SK-N-SH (cell line): ENCODE measurements at regions not wholly inside any gene's neighbourhood (a gene's known extent, or its start where the extent isn't known, plus 50 kb on each side); places are given as distances from the start of the nearest gene placed in this dataset.

Source experiments
- CTCF ChIA-PET: fragments of 300-600, 350-600 bp; formaldehyde crosslinking; extraction: SDS; loops from one replicate; lab custom pipeline; 2021; lab: Yijun Ruan, JAX
- POLR2A ChIA-PET: fragments of 350-600 bp; sonication (Branson Sonifier 250); formaldehyde crosslinking; extraction: SDS; loops from one replicate; lab custom pipeline; 2020; ENCODE audit warnings: antibody characterized with exemption, inconsistent platforms; lab: Yijun Ruan, JAX
- DNase-seq: peaks from one replicate; pipeline ENCODE4 v3.0.0; 2012
- H2AFZ ChIP-seq: fragments of 200-600 bp; sonication (generic); 2 replicates; pipeline ENCODE4 v1.8.1; 2016; ENCODE audit warnings: antibody characterized with exemption, mild to moderate bottlenecking, low read depth
- H3F3A ChIP-seq: fragments of 200-600 bp; sonication (generic); replicated peaks from 2 replicates; pipeline ENCODE3; 2016; ENCODE audit warnings: antibody characterized with exemption, mild to moderate bottlenecking; ENCODE audit not compliant: insufficient read depth
- H3K27ac ChIP-seq, 2 experiments: fragments of 200-500 bp in 1 of 2; fragments of 200-600 bp in 1 of 2; sonication (Bioruptor generic) in 1 of 2; sonication (generic), shearing (Covaris generic) in 1 of 2; 2 replicates each; pipeline versions ENCODE4 v1.5.1 to v1.6.1; 2014 to 2016; ENCODE audit warnings: low read depth in 2 of 2, inconsistent platforms in 1 of 2, low read length in 1 of 2, mild to moderate bottlenecking in 1 of 2, mixed read lengths in 1 of 2
- H3K27me3 ChIP-seq: fragments of 200-600 bp; sonication (generic), shearing (Covaris generic); 2 replicates; pipeline ENCODE4 v1.6.1; 2016; ENCODE audit warnings: mixed run types; ENCODE audit not compliant: insufficient read depth
- H3K36me3 ChIP-seq, 2 experiments: fragments of 200-500 bp in 1 of 2; fragments of 200-600 bp in 1 of 2; sonication (Bioruptor generic) in 1 of 2; sonication (generic) in 1 of 2; replicated peaks in 1 of 2; 2 replicates each; pipeline versions ENCODE3 to v1.5.1; 2014 to 2016; ENCODE audit warnings: low read length in 1 of 2, mild to moderate bottlenecking in 1 of 2; ENCODE audit not compliant: insufficient read depth in 2 of 2, control insufficient read depth in 1 of 2
- H3K4me1 ChIP-seq, 2 experiments: fragments of 200-500 bp in 1 of 2; fragments of 200-600 bp in 1 of 2; sonication (Bioruptor generic) in 1 of 2; sonication (generic), shearing (Covaris generic) in 1 of 2; 2 replicates each; pipeline versions ENCODE4 v1.5.1 to v1.6.1; 2014 to 2016; ENCODE audit warnings: low read depth in 1 of 2, low read length in 1 of 2, mixed run types in 1 of 2; ENCODE audit not compliant: insufficient read depth in 2 of 2, control insufficient read depth in 1 of 2
- H3K4me2 ChIP-seq: fragments of 200-600 bp; sonication (generic), shearing (Covaris generic); 2 replicates; pipeline ENCODE4 v1.6.1; 2017; ENCODE audit warnings: mixed run types
- H3K4me3 ChIP-seq, 2 experiments: fragments of 200-500 bp in 1 of 2; fragments of 200-600 bp in 1 of 2; sonication (Bioruptor generic) in 1 of 2; sonication (generic), shearing (Covaris generic) in 1 of 2; 2 replicates each; pipeline versions ENCODE4 v1.5.1 to v1.8.1; 2014 to 2016; ENCODE audit warnings: low read depth in 2 of 2, inconsistent platforms in 1 of 2, low read length in 1 of 2, mild to moderate bottlenecking in 1 of 2, mixed read lengths in 1 of 2, moderate library complexity in 1 of 2
- H3K79me2 ChIP-seq: fragments of 200-600 bp; sonication (generic); 2 replicates; pipeline ENCODE4 v1.8.1; 2017; ENCODE audit warnings: mild to moderate bottlenecking; ENCODE audit not compliant: insufficient read depth
- H3K9ac ChIP-seq: fragments of 200-600 bp; sonication (generic); 2 replicates; pipeline ENCODE4 v1.6.1; 2017; ENCODE audit warnings: mixed run types
- H3K9me2 ChIP-seq: fragments of 200-600 bp; sonication (generic); 2 replicates; pipeline ENCODE4 v1.6.1; 2017; ENCODE audit warnings: mixed run types
- H3K9me3 ChIP-seq: fragments of 200-600 bp; sonication (generic); 2 replicates; pipeline ENCODE4 v1.6.1; 2017; ENCODE audit warnings: mixed run types, mild to moderate bottlenecking, moderate library complexity
- H4K20me1 ChIP-seq: fragments of 200-600 bp; sonication (generic); 2 replicates; pipeline ENCODE4 v1.6.1; 2017; ENCODE audit warnings: mild to moderate bottlenecking, mixed run types; ENCODE audit not compliant: insufficient read depth
- ELF1 ChIP-seq: IDR thresholded peaks from 2 replicates; pipeline ENCODE4 v1.4.0; 2012
- EP300 ChIP-seq, 2 experiments: IDR thresholded peaks; 2 replicates each; pipeline versions ENCODE4 v1.4.0 to v1.6.1; 2012; ENCODE audit warnings: borderline replicate concordance in 1 of 2, low read depth in 1 of 2, low read length in 1 of 2
- EZH2phosphoT487 ChIP-seq: fragments of 200-600 bp; sonication (generic); IDR thresholded peaks from 2 replicates; pipeline ENCODE4 v1.6.1; 2017; ENCODE audit warnings: low read depth, mixed run types, mild to moderate bottlenecking, antibody characterized with exemption, moderate library complexity, borderline replicate concordance
- FOSL2 ChIP-seq: IDR thresholded peaks from 2 replicates; pipeline ENCODE4 v1.4.0; 2012; ENCODE audit warnings: low read depth, mild to moderate bottlenecking, moderate library complexity, borderline replicate concordance
- FOXM1 ChIP-seq: IDR thresholded peaks from 2 replicates; pipeline ENCODE4 v1.4.0; 2012; ENCODE audit warnings: low read depth, mild to moderate bottlenecking
- GABPA ChIP-seq: IDR thresholded peaks from 2 replicates; pipeline ENCODE4 v1.4.0; 2012; ENCODE audit warnings: low read depth, mild to moderate bottlenecking
- JUND ChIP-seq: IDR thresholded peaks from 2 replicates; pipeline ENCODE4 v1.4.0; 2012
- POLR2AphosphoS5 ChIP-seq: IDR thresholded peaks from 2 replicates; pipeline ENCODE4 v1.6.1; 2012; ENCODE audit warnings: low read depth, low read length
- RAD21 ChIP-seq: IDR thresholded peaks from 2 replicates; pipeline ENCODE4 v1.6.1; 2012; ENCODE audit warnings: mild to moderate bottlenecking, low read length
- SIN3A ChIP-seq: IDR thresholded peaks from 2 replicates; pipeline ENCODE4 v1.6.1; 2012; ENCODE audit warnings: low read depth, mild to moderate bottlenecking, low read length, moderate library complexity, borderline replicate concordance
- TAF1 ChIP-seq: IDR thresholded peaks from 2 replicates; pipeline ENCODE4 v1.6.1; 2012; ENCODE audit warnings: low read depth, mild to moderate bottlenecking, low read length, moderate library complexity, borderline replicate concordance
- WGBS: methylation state at CpG from one replicate; pipeline ENCODE4 v1.1.6; 2017; ENCODE audit warnings: low lambda C conversion rate; 5-methylcytosine and 5-hydroxymethylcytosine counted together
- TF ChIP-seq, protein P1 (sequence below): IDR thresholded peaks from 2 replicates; pipeline ENCODE4 v1.4.0; 2012; ENCODE audit warnings: low read depth
- TF ChIP-seq, protein P2 (sequence below): IDR thresholded peaks from 2 replicates; pipeline ENCODE4 v1.6.1; 2012; ENCODE audit warnings: mild to moderate bottlenecking, low read depth, low read length, moderate library complexity
- TF ChIP-seq, protein P3 (sequence below): IDR thresholded peaks from 2 replicates; pipeline ENCODE4 v1.4.0; 2012; ENCODE audit warnings: low read depth, borderline replicate concordance
- TF ChIP-seq, protein P4 (sequence below): IDR thresholded peaks from 2 replicates; pipeline ENCODE4 v1.4.0; 2012; ENCODE audit warnings: low read depth, borderline replicate concordance
- TF ChIP-seq, protein P5 (sequence below): fragments of 150-350 bp; IDR thresholded peaks from 2 replicates; pipeline ENCODE4 v1.6.1; 2017; ENCODE audit warnings: antibody characterized with exemption, low read length, low read depth, borderline replicate concordance

DNA sequence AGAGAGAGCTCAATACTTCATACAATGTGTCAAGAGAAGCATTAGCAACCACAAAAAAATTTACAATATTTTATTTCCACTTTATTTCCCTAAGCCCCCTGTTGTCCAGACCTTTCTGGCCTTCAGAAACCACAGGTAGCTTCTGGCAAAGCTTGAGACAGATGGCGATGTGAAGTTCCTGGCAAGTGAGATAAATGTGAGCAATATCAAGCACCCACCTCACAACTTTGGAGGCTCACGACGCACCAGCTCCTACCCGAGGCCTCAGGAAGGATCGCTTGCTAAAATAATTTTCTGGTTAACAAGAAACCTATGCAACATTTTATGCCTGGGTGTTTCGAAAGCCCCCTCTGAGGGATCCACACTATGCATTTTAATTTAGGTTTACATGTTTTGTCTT, 158.1 kb upstream of the CHAC2 start:
- no peak overlapping the region for H3K4me3 ChIP-seq
- no peaks in the 10 kb centered on the region for H3K4me1 ChIP-seq
- no peaks in the 10 kb centered on the region for H3K9me3 ChIP-seq
- H3K4me2 ChIP-seq = no peak overlapping the region
- CTCF ChIA-PET = interaction anchor here (0.6 kb wide), 1 partner anchor 136 kb away, joined by 3 read pairs; no protein-coding TSS in a partner anchor
- no peaks in the 10 kb centered on the region for H3K36me3 ChIP-seq
- no peak overlapping the region for H2AFZ ChIP-seq
- no peak for DNase-seq
- no peak overlapping the region for H3K27ac ChIP-seq
- no peaks in the 10 kb centered on the region for H3F3A ChIP-seq
- no peaks in the 10 kb centered on the region for H3K27me3 ChIP-seq
- no peak overlapping the region for H3K9ac ChIP-seq
- H3K79me2 ChIP-seq = no peaks in the 10 kb centered on the region
- POLR2A ChIA-PET = no interaction called here
- H3K9me2 ChIP-seq = no peaks in the 10 kb centered on the region
- H4K20me1 ChIP-seq = no peaks in the 10 kb centered on the region
- no peak for TF ChIP-seq ELF1
- TF ChIP-seq, protein P1, sequence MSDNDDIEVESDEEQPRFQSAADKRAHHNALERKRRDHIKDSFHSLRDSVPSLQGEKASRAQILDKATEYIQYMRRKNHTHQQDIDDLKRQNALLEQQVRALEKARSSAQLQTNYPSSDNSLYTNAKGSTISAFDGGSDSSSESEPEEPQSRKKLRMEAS = no peak
- TF ChIP-seq TAF1 = no peak
- TF ChIP-seq FOSL2 = no peak
- TF ChIP-seq, protein P2, sequence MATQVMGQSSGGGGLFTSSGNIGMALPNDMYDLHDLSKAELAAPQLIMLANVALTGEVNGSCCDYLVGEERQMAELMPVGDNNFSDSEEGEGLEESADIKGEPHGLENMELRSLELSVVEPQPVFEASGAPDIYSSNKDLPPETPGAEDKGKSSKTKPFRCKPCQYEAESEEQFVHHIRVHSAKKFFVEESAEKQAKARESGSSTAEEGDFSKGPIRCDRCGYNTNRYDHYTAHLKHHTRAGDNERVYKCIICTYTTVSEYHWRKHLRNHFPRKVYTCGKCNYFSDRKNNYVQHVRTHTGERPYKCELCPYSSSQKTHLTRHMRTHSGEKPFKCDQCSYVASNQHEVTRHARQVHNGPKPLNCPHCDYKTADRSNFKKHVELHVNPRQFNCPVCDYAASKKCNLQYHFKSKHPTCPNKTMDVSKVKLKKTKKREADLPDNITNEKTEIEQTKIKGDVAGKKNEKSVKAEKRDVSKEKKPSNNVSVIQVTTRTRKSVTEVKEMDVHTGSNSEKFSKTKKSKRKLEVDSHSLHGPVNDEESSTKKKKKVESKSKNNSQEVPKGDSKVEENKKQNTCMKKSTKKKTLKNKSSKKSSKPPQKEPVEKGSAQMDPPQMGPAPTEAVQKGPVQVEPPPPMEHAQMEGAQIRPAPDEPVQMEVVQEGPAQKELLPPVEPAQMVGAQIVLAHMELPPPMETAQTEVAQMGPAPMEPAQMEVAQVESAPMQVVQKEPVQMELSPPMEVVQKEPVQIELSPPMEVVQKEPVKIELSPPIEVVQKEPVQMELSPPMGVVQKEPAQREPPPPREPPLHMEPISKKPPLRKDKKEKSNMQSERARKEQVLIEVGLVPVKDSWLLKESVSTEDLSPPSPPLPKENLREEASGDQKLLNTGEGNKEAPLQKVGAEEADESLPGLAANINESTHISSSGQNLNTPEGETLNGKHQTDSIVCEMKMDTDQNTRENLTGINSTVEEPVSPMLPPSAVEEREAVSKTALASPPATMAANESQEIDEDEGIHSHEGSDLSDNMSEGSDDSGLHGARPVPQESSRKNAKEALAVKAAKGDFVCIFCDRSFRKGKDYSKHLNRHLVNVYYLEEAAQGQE = no peak
- TF ChIP-seq EP300 (IDR thresholded peaks at IDR 0.05; ENCODE audit: borderline replicate concordance in 1 of 2, low read depth in 1 of 2, low read length in 1 of 2) = no peak
- no peak for TF ChIP-seq JUND
- TF ChIP-seq, protein P3, sequence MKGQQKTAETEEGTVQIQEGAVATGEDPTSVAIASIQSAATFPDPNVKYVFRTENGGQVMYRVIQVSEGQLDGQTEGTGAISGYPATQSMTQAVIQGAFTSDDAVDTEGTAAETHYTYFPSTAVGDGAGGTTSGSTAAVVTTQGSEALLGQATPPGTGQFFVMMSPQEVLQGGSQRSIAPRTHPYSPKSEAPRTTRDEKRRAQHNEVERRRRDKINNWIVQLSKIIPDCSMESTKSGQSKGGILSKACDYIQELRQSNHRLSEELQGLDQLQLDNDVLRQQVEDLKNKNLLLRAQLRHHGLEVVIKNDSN = no peak
- no peak for TF ChIP-seq EZH2phosphoT487
- no peak for TF ChIP-seq RAD21
- TF ChIP-seq GABPA = no peak
- TF ChIP-seq, protein P4, sequence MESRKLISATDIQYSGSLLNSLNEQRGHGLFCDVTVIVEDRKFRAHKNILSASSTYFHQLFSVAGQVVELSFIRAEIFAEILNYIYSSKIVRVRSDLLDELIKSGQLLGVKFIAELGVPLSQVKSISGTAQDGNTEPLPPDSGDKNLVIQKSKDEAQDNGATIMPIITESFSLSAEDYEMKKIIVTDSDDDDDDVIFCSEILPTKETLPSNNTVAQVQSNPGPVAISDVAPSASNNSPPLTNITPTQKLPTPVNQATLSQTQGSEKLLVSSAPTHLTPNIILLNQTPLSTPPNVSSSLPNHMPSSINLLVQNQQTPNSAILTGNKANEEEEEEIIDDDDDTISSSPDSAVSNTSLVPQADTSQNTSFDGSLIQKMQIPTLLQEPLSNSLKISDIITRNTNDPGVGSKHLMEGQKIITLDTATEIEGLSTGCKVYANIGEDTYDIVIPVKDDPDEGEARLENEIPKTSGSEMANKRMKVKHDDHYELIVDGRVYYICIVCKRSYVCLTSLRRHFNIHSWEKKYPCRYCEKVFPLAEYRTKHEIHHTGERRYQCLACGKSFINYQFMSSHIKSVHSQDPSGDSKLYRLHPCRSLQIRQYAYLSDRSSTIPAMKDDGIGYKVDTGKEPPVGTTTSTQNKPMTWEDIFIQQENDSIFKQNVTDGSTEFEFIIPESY = no peak
- no peak for TF ChIP-seq FOXM1
- no peak for TF ChIP-seq POLR2AphosphoS5
- TF ChIP-seq SIN3A = no peak
- TF ChIP-seq, protein P5, sequence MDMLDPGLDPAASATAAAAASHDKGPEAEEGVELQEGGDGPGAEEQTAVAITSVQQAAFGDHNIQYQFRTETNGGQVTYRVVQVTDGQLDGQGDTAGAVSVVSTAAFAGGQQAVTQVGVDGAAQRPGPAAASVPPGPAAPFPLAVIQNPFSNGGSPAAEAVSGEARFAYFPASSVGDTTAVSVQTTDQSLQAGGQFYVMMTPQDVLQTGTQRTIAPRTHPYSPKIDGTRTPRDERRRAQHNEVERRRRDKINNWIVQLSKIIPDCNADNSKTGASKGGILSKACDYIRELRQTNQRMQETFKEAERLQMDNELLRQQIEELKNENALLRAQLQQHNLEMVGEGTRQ = no peak
- 28% methylated on average over 6 of the region's 6 CpGs for WGBS
